ENCODE measurements at regions not wholly inside any gene's neighbourhood (a gene's known extent, or its start where the extent isn't known, plus 50 kb on each side); places are given as distances from the start of the nearest gene placed in this dataset.
"Not testable (repeated sequence)": the region's sequence is repeated elsewhere in the genome, so short reads cannot be mapped to it uniquely, and the experiment has no call there.

DNA sequence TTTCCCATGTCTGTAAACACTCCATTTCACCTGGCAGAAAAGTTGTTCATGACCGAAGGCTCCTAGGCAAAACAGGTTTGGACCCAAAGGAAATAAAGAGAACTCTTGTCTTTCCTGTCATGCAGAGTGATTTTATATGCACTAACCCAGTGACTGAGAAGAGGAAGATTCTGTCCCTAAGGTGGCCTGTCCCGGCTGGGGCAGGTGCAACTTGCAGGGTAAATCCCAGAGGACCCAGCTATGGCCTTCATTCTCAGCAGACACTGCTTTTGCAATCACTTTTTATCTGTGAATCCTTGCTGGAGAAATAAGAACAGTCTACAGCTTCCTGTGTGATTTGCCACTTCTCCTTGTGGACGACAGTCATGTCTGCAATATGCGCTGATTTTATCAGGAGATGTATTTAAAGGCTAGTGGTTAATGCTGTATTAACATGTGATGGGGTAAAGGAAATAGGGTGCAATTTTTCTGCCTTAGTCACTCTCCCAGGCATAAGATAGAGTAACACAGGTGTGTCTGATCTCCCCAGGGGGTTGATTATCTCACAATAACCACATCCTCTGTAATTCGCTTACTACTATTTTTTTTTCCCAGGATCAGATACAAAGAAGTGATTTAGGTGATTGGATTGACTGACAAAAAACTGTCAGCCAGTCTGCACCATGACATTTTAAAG lies 696.8 kb upstream of the SOX9 start:
- no peak for DNase-seq

DNA sequence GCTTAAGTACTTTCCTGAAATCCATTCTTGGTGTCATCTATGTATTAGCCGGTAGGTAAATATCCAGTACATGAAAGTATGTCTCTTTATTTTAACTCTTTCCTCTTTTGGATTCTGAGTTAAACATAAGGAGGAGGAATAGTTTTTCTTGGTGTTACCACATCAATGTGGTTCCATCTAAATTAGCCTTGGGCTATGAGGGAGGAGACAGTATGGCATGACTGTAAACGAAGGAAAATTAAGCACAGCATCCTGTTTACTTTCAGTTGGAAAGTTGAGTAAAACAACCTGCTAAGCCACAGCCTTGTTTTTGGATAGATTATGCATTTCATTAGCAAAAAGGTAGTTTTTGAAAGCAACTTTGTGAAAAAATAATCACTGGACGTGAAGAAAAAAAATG lies 693.0 kb upstream of the SOX9 start:
- DNase-seq, result no peak

DNA sequence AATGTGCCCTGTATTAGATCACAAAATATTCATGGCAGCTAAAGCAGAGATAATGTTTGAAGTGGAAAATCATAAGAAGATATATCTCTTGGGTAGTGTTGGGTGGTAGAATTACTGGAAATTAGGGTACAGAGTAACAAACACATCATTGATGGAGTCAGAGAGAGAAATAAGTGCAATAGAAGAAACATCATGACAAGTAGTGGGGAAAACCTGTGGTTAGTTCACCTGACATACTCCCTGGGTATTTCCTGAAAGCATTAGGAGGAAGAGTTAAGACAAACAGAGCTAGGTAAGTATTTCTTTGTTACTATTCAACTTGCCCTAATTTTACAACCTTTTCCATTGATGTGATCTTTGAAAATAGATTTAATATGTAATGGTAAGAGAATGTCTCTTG lies 691.9 kb upstream of the SOX9 start:
- no peak for DNase-seq

DNA sequence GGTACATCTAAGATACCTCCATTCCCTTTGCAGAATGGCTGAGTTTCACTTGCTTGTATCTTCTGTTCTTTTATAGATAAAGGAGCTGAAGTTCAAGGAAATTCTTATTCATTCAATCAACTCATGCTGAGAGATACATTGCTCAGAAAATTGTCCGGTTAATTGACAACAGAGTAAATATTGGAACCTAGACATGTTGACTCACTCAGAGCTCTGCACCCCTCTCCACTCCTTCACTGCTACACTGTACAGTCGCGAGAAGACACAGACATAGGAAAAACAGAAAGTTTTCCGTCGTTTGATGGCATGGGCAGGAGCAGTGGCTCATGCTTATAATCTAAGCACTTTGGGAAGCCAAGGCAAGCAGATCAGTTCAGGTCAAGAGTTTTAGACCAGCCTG lies 690.5 kb upstream of the SOX9 start:
- no peak for DNase-seq

DNA sequence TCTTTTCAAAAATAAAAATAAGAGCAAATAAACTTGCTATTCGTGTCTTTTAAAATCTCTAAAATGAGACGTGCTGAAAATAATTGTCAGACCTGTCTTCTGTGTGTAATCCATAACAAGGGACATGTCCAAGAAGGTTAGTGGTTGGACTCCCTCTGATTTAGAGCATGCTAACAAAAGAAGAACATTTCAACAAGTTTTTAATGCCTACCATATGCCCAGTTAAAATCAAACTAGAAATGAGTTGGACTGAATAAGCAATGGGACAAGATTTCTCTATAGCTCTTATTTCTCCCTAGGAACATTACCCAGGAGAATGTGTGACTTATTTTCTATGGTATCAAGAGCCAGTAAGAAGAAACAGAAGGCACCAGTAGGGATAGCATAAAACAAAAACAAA lies 689.7 kb upstream of the SOX9 start:
- no peak for DNase-seq

DNA sequence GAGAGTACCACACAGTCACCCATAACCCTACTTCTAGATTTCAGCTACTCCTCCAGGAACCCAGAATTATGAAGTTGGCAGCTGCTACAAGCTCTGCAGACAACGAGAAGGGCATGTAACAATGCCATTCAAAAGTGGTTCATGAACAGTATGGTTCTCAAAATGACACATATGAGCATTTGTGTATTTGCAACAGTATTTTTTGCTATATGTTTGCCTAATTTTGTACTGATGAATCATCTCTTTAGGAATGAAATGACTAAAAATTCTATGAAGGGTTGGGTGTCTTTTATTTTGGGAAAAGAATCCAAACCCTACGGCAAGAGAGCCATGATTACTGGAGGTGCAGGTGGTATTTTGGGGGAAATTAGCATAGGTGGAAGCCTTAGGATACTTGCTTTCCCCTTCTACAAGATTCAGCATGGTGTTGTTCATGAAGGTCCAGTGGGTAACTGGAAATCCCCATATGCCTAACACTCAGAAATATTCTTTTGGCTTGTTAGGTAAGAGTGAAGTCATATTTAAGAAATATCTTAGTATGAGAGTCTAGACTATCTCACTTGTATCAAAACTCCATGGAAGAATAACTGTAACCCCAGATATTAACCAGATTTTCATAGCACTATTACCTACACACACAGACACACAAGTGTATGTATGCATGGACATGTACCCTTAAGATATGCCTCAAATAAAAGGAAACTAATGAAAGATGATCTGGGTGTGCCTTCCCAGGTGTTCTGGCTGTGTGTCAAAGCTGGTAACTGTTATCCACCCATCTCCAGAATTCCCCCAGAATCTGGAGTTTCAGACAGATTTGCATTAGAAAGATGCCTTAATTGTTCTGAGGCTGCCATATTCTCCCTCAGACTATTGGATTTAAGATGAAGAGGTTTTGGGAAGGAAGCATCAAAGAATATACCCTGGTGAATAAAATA lies 688.2 kb upstream of the SOX9 start:
- DNase-seq, result no peak

DNA sequence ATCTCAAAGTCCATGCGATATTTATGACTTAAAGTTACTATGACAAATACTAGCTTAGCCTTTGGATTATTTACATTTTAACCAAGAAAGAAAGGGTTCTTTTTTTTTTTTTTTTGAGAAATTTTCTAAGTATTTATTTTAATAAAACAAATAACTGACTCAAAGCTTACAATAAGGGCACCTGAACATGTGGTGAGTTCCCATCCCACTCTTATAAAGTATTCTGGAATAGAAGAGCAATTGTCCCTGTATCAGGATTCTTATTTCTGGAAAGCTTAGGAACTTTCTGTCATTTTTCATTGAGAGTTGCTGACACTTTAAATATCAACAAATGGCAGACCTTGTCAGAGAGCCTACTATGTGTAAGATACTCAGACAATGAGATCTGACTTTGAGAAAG lies 686.1 kb upstream of the SOX9 start:
- DNase-seq, result no peak

DNA sequence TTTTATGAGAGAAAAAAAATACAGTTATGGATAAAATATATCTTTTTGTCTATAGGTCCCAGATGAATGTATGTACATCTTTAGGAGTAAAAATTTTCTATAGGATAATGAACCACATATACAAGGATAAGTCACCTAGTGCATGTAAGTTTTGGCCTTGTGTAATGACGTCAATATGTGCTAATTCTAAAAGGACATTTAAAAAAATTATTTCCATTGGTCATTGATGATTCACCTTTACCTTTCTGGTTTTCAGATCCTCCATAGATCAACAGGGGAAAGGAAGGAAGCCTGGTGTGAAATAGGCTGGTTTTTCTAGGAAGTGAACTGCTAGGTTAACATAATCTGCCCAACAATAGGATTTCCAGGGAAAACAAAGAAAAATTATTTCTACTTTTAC lies 684.3 kb upstream of the SOX9 start:
- DNase-seq, result no peak

DNA sequence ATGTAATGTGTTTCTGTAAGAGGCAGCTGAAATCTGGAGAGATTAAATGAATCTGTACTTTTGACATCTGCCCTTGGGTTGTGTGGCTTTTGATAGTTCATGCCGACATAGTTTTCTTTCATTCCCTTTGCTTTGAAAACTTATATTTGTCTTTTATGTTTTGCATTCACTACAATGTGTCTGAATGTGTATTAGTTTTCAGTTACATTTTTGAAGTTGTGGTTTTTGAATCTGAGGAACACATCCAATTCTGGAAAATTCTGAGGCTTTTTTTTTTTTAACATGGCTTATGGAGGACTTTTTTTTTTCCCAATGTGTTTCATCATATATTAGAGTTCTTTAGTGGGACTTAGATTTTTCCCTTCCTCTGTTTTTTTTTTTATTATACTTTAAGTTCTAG lies 683.7 kb upstream of the SOX9 start:
- DNase-seq, result no peak

DNA sequence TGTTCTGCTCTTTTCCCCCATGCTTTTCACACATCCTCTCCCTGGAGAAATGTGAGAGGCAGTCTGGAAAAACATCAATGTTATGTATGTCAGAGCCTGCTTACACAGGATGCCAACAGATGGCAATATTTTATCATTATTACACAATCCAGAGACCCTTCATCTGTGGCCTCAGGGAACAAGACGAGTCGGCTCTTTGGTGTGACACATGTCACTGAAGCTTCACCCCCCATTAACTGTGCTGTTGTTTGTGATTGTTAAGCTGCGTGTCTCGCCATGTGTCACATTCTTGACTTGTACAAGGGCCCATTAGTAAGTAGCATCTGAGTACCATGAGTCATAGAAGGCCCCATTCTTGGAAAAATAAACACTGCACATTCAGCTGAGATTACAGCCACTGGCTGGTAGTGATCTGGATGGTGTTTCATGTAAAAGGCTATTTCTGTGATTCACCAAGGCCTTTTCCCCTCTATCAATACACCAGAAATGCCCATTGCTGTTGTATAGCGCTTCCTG lies 682.1 kb upstream of the SOX9 start:
- peak in 1 of 2 experiments; percentile 14 for DNase-seq

DNA sequence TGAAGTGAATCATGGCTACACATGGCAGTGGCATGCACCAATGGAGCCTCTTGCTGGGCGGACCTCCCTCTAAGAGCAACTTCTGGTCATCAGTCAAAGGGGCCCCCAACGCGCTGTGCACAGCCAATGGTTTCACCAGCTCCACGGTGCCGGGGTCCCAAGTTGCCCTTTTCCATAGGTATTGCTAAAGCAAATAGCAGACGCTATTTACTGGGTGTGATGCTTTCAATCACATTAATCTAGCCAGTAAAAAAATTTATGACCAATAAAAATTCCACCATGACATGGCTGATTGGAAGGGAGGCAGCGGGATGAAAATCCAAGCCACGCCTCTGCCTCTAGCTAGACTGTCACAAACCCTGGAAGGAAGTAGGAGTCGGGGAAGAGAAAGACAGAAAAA lies 680.3 kb upstream of the SOX9 start:
- no peak for DNase-seq

DNA sequence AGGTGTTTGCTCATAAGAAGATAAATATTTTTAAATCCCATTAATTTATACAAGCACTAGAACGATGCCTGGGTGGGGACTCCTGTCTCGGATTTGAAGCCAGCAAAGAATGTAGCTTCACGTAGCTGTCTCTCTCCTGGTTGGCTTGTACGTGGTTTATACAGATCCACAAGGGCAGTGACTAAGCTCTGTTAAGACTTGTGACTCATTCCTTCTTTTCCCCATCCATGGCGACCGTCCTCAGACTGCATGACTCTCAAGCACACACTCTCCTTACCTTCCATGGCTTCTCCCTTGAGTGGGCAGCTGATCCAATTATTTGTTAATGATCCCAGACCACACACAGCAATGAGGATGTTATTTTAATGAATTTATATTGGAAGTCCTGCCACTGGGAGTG lies 679.7 kb upstream of the SOX9 start:
- DNase-seq, result no peak

DNA sequence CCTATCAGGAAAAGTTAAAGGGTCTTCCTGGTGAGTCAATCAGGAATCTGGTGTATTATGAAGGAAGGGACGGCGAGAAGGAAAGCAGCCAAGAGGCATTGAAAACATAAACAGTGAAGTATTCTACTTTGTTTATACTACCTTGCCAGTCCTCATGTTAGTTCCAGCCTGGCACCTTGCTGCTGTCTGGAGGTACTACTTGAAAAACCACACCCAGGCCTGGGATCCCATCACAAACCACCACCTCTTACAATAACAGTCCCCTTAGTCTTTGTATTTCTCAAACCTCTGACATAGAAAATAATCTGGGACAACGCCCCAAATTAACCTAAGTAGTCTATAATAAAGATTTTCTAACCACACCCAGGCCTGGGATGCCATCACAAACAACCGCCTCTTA lies 676.7 kb upstream of the SOX9 start:
- no peak for DNase-seq

DNA sequence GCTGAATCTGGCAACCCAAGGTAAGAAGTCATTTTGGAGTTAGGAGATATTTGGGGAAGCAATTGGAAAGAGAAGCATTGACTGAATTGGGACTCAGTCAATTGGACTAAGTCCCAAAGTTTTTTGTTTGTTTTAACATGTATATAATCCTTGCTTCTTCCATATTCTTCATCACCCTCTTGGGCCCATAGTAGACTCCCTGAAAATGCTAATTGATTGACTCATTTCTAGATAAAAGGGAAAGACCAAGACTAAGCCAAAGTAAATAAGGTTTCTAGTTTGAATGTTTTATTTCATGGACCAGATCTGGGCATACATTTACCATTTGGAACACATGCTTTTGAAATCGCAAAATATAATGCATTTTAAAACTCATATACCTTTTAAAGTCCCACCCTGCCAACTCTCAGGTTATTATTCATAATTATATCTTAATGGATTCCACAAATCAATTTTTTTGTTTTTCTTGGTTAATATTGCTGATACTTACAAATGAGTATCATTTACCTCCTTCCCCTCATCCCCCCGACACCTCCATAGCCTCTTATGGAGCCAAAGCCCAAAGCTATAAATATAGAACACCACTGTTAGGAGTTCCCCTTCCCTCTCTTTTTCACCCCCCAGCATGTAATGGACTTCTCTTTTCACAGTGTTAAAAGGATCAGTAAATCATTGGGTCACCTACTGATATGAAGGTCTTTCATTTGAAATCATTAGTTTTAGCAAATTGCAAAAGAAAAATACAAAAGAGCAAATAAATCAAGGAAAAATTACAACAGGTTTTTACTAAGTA lies 674.0 kb upstream of the SOX9 start:
- DNase-seq, result no peak

DNA sequence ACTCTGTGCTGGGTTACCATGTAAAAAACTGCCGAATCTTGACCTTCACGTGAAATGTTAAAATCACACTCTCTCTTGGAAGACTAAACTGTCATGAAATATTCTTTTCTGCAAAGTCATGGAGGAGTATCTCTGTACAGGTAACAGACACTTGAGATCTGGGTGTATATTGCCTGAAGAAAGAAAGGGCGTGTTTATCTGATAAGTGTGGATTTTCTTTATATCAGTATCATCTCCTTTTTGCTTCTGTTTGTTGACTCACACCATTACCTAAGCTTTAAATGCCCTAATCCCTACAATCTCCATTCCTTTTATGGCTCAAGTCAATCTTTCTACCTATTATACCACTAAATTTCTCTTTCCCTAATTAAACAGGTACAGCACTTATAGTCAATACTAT lies 673.2 kb upstream of the SOX9 start:
- DNase-seq, result no peak

DNA sequence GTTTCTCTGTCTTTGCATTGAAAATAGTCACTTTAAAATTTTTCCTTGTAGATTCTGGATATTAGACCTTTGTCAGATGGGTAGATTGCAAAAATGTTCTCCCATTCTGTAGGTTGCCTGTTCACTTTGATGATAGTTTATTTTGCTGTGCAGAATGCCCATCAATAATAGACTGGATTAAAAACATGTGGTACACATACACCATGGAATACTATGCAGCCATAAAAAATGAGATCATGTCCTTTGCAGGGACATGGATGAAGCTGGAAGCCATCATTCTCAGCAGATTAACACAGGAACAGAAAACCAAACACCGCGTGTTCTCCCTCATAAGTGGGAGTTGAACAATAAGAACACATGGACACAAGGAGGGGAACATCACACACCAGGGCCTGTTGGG lies 670.2 kb upstream of the SOX9 start:
- not testable (repeated sequence) for DNase-seq

DNA sequence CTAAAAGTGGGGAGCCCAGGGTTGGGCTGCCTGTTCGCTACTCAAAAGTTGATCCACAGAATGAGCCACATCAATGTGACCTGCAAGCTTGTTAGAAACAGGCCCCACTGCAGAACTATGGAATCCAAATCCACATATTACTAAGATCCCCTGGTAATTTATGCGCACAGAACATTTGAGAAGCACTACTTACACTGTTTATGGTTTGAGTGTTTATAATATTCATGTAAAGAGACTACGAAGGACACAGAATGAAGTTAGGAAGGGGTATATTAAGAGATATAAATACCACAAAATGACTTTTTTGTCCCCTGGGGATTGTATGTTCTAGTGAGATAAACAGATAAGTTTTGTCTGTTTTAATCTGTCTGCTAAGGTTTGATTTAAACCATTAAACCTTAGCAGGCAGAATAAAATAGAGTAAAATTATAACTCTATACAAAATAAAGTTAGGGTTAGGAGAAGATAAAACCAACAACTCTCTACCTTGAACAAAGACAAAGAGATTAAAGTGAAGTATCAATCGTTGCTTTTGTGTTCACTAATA lies 666.9 kb upstream of the SOX9 start:
- no peak for DNase-seq

DNA sequence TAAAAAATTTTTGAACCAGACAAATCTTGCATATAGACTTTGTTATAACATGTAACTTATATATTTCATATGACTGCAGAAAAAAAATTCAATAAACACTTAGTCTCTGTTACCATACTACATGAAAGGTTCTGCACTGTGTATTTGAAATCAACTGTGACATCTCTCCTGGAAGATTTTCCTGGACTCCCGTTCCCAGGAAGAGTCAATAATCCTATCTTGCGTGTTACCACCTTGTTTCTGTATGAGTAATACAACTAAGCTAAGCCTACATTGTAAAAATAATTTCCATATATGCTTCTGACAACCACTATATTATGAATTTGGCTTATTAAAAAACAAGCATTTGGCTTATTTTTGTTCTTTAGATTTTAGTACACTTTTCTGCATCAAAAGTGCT lies 665.6 kb upstream of the SOX9 start:
- DNase-seq, result no peak

DNA sequence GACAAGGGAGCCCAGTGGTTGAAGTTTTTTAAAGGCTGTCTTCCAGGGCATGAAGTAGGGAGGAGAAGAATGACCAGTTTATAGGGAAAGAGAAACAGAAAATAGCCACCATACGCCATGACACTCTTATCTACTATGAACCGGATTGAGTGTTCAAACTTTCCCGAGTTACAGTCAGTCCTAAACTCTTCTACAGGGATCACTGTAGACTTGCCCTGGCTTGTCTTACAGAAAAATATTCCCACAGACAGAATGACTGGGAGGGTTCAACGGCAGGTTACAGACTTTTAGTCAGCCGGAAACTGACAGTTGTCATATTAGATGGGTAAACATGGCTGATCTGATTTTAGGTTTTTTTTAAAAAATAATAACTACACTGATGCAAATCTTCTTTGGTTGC lies 662.5 kb upstream of the SOX9 start:
- DNase-seq, result no peak

DNA sequence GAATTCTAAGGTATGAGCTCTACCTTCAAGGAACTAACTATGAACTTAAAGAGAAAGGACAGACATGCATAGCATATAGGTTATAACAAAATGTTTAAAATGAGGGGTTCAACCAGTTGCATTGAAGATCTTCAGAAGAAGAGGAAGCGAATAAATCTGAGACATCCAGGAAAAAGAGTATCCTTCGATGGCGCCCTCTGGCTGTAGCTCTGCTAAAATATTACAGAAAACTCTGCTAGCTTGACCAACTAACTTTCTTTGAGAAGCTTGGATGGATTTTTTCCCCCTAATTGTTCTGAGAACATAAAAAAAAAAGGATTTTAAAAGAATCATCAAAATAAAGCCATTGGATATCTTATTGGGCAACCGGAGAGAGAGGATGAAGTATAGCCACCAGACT lies 659.9 kb upstream of the SOX9 start:
- DNase-seq, result no peak

DNA sequence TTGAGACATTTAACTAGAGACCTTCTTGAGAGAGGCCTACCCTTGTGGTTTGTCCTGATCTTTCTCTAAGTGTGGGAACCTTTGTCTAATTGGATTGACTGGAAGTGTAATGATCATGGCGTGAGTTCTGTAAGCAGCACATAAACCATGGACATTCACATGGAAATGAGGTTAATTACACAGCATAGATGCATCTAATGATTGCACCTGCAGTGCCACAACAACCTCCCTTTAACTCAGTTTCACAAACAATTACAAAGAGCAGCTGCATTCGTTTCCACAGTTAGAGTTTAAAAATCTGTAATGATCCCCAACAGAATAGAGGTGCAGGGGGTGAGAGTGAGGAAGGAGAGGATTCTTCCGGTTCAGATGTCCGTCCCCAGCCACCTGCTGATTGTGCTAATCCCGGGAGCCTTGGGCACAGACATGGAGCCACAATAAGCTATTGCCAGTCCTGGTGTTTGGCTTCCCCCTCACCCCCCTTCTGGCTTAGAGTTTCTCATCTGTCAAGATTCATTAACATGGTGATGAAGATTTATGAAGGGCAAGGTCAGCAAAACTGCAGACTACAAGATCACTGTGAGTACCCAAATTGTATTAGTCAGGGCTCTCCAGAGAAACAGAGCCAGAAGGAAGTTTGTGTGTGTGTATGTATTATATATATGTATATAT lies 659.2 kb upstream of the SOX9 start:
- DNase-seq, result no peak

DNA sequence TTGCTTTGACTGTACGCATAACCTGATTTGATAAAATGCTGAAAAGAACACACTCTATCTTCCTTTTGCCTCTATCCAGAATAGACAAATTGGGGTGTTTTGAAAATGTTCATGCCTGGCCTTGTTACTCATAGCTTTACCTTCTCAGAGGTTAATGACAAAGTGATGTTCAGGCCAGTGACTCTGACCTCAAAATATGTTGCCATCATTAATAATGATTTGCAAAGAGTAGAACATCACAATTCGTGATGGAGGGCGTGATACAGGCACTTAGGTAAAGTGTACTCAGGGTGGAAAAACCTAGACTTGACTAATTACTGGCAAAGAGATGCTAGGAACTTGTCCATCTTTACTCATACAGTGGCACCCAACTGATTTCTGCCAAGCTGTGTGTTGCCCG lies 656.6 kb upstream of the SOX9 start:
- no peak for DNase-seq

DNA sequence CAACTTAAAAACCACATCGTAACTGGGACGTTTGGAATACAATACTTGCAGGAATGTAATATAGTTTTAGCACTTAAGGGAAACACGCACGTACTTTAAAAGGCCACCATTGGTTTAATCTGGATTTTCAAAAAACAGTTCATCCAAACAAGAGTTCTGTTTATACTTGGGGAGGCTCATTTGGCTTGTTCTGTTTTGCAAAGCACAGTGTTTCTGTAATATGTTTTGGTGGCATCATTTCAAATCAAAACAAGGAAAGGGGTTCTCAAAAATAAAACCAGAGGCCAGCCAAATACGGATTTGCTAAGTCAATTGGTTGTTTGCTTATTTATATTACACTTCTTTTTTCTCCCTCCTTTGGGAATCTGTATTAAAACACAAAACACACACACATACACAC lies 656.1 kb upstream of the SOX9 start:
- no peak for DNase-seq
